Upper lobe of left lung (tissue), 6 donors: ENCODE measurements at regions not wholly inside any gene's neighbourhood (a gene's known extent, or its start where the extent isn't known, plus 50 kb on each side); places are given as distances from the start of the nearest gene placed in this dataset.

Experiments
- ATAC-seq, 2 donors: fragments of 200-7000 bp; cut with Tn5 transposase; one replicate each; pipeline ENCODE4 v1.9.1; 2022; ENCODE audit warnings: mild to moderate bottlenecking in 2 of 2, moderate library complexity in 2 of 2; ENCODE audit not compliant: low FRiP score in 2 of 2
- DNase-seq, 2 donors: peaks; one replicate each; pipeline ENCODE4 v3.0.0-alpha.2; 2019 to 2020
- H3K27ac ChIP-seq, 4 donors: fragments of 200-600 bp; sonication (generic); one replicate each; pipeline ENCODE4 v1.5.1; 2016 to 2019
- H3K27me3 ChIP-seq, 4 donors: fragments of 200-600 bp; sonication (generic); one replicate each; pipeline ENCODE4 v1.5.1; 2017 to 2019
- H3K36me3 ChIP-seq, 4 donors: fragments of 200-600 bp; sonication (generic); one replicate each; pipeline ENCODE4 v1.5.1; 2016 to 2019
- H3K4me1 ChIP-seq, 4 donors: fragments of 200-600 bp; sonication (generic); one replicate each; pipeline ENCODE4 v1.5.1; 2018 to 2019
- H3K4me3 ChIP-seq, 4 donors: fragments of 200-600 bp; sonication (generic); one replicate each; pipeline ENCODE4 v1.5.1; 2017 to 2019; ENCODE audit warnings: mild to moderate bottlenecking in 2 of 4, moderate library complexity in 1 of 4
- H3K9me3 ChIP-seq, 4 donors: fragments of 200-600 bp; sonication (generic); one replicate each; pipeline ENCODE4 v1.5.1; 2018 to 2019
- CTCF ChIP-seq, 6 experiments: fragments of 450-650 bp in 4 of 6; fragments of 200-600 bp in 2 of 6; sonication (generic) in 2 of 6; IDR thresholded peaks; one replicate each; pipeline ENCODE4 v1.5.1; 2016 to 2019; ENCODE audit warnings: antibody characterized with exemption in 6 of 6
- EP300 ChIP-seq, 4 donors: sonication (generic); formaldehyde crosslinking; IDR thresholded peaks; one replicate each; pipeline ENCODE4 v1.5.1; 2017; ENCODE audit warnings: antibody characterized with exemption in 4 of 4, control low read depth in 2 of 4
- POLR2A ChIP-seq, 4 donors: fragments of 450-650 bp; IDR thresholded peaks; one replicate each; pipeline ENCODE4 v1.5.1; 2016 to 2017; ENCODE audit warnings: antibody characterized with exemption in 4 of 4, mild to moderate bottlenecking in 2 of 4
- POLR2AphosphoS5 ChIP-seq, 2 donors: sonication (generic); formaldehyde crosslinking; IDR thresholded peaks; one replicate each; pipeline ENCODE4 v1.5.1; 2017; ENCODE audit warnings: antibody characterized with exemption in 2 of 2
- WGBS, 2 donors: methylation state at CpG; one replicate each; pipeline ENCODE4 v1.1.5; 2017 to 2018; 5-methylcytosine and 5-hydroxymethylcytosine counted together
- donor health status: DM: no; HTN: no; CAD: no; lungs with moderate emphysema.
- donor health status: DM: no; HTN: yes; CAD: no; lungs with severe emphysema.

GRCh38 chr20:10943686-10944265, 270.0 kb upstream of the JAG1 start:
- Histone ChIP-seq H3K36me3 (no peaks in the 10 kb centered on the region), H3K27ac (no peak overlapping the region), H3K27me3 (no peaks in the 10 kb centered on the region), H3K4me3 (no peak overlapping the region), H3K9me3 (no peaks in the 10 kb centered on the region), H3K4me1 (no peaks in the 10 kb centered on the region)
- TF ChIP-seq POLR2AphosphoS5 (IDR thresholded peaks at IDR 0.05) (no peak), EP300 (IDR thresholded peaks at IDR 0.05) (no peak), POLR2A (IDR thresholded peaks at IDR 0.05) (no peak)
- DNase-seq (no peak), ATAC-seq (no peak)
- 84 to 85% methylated on average over 4 of the region's 4 CpGs for WGBS, 2 donors

GRCh38 chr20:10946124-10946880, 272.5 kb upstream of the JAG1 start:
- 50% methylated on average over 2 of the region's 2 CpGs for WGBS, 2 donors
- Histone ChIP-seq H3K4me1 (no peaks in the 10 kb centered on the region), H3K27ac (no peak overlapping the region), H3K9me3 (no peaks in the 10 kb centered on the region), H3K27me3 (no peaks in the 10 kb centered on the region), H3K36me3 (no peaks in the 10 kb centered on the region), H3K4me3 (no peak overlapping the region)
- ATAC-seq (no peak), DNase-seq (no peak)
- TF ChIP-seq CTCF (IDR thresholded peaks at IDR 0.05) (no peak), POLR2A (IDR thresholded peaks at IDR 0.05) (no peak), EP300 (IDR thresholded peaks at IDR 0.05) (no peak), POLR2AphosphoS5 (IDR thresholded peaks at IDR 0.05) (no peak)

- Histone ChIP-seq H3K4me3 (no peak overlapping the region), H3K27ac (no peak overlapping the region), H3K4me1 (no peaks in the 10 kb centered on the region), H3K27me3 (no peaks in the 10 kb centered on the region), H3K9me3 (no peaks in the 10 kb centered on the region), H3K36me3 (no peaks in the 10 kb centered on the region)
- no peak for DNase-seq
- TF ChIP-seq POLR2AphosphoS5 (IDR thresholded peaks at IDR 0.05) (no peak), CTCF (IDR thresholded peaks at IDR 0.05) (no peak), POLR2A (IDR thresholded peaks at IDR 0.05) (no peak), EP300 (IDR thresholded peaks at IDR 0.05) (no peak)
- no peak for ATAC-seq
Observed at GRCh38 chr20:10947726-10948125, 273.9 kb upstream of the JAG1 start.

- no peak for DNase-seq
- H3K9me3 ChIP-seq, result no peaks in the 10 kb centered on the region
- 80 to 87% methylated on average over 5 of the region's 5 CpGs for WGBS, 2 donors
- H3K36me3 ChIP-seq, result no peaks in the 10 kb centered on the region
- H3K27me3 ChIP-seq, result no peaks in the 10 kb centered on the region
- no peak overlapping the region for H3K4me3 ChIP-seq
- no peak for ATAC-seq
- peaks cover 0 to 4% (median 0%) of the 10 kb centered on the region in 4 donors for H3K4me1 ChIP-seq
- TF ChIP-seq POLR2AphosphoS5 (IDR thresholded peaks at IDR 0.05), result no peak
- TF ChIP-seq POLR2A (IDR thresholded peaks at IDR 0.05), result no peak
- no peak for TF ChIP-seq CTCF (IDR thresholded peaks at IDR 0.05)
- no peak for TF ChIP-seq EP300 (IDR thresholded peaks at IDR 0.05)
- no peak overlapping the region for H3K27ac ChIP-seq
Observed at GRCh38 chr20:10949930-10950783, 276.4 kb upstream of the JAG1 start.

- TF ChIP-seq EP300 (IDR thresholded peaks at IDR 0.05) (no peak), POLR2AphosphoS5 (IDR thresholded peaks at IDR 0.05) (no peak), CTCF (IDR thresholded peaks at IDR 0.05) (no peak), POLR2A (IDR thresholded peaks at IDR 0.05) (no peak)
- Histone ChIP-seq H3K4me3 (no peak overlapping the region), H3K4me1 (peaks cover 0 to 4% (median 0%) of the 10 kb centered on the region in 4 donors), H3K27ac (no peak overlapping the region), H3K9me3 (no peaks in the 10 kb centered on the region), H3K36me3 (no peaks in the 10 kb centered on the region), H3K27me3 (no peaks in the 10 kb centered on the region)
- DNase-seq (no peak), ATAC-seq (no peak)
- 19 to 26% methylated on average over 2 of the region's 2 CpGs for WGBS, 2 donors
Observed at GRCh38 chr20:10951216-10951615, 277.4 kb upstream of the JAG1 start.
